ENCODE measurements at regions not wholly inside any gene's neighbourhood (a gene's known extent, or its start where the extent isn't known, plus 50 kb on each side); places are given as distances from the start of the nearest gene placed in this dataset.

DNA sequence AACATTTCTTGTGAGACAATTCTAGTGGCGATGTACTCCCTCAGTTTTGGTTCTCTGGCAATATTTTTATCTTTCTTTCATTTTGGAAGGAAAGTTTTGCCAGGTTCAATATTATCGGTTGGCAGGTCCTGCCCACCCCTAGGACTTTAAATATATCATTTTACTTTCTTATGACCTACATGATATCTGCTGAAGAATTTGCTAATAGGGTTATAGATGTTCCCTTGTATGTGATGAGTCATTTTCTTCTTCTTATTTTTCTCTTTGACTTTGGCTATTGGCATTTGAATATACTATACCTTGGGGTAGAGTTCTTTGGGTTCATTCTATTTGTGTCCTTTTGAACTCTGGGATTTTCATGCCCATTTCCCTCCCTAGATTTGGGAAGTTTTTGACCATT is 89.7 kb downstream of the GMNC start:
- TF ChIP-seq POLR2AphosphoS5 (IDR thresholded peaks at IDR 0.05) (no peak), POLR2A (IDR thresholded peaks at IDR 0.05) (no peak), EP300 (IDR thresholded peaks at IDR 0.05) (no peak)
- TF ChIP-seq, protein P1, sequence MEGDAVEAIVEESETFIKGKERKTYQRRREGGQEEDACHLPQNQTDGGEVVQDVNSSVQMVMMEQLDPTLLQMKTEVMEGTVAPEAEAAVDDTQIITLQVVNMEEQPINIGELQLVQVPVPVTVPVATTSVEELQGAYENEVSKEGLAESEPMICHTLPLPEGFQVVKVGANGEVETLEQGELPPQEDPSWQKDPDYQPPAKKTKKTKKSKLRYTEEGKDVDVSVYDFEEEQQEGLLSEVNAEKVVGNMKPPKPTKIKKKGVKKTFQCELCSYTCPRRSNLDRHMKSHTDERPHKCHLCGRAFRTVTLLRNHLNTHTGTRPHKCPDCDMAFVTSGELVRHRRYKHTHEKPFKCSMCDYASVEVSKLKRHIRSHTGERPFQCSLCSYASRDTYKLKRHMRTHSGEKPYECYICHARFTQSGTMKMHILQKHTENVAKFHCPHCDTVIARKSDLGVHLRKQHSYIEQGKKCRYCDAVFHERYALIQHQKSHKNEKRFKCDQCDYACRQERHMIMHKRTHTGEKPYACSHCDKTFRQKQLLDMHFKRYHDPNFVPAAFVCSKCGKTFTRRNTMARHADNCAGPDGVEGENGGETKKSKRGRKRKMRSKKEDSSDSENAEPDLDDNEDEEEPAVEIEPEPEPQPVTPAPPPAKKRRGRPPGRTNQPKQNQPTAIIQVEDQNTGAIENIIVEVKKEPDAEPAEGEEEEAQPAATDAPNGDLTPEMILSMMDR (IDR thresholded peaks at IDR 0.05) = no peak

All from gastroesophageal sphincter (tissue), 3 donors.